Aorta (tissue), 5 donors: ENCODE measurements at regions not wholly inside any gene's neighbourhood (a gene's known extent, or its start where the extent isn't known, plus 50 kb on each side); places are given as distances from the start of the nearest gene placed in this dataset.

Source experiments
- ATAC-seq: fragments of 200-7000 bp; cut with Tn5 transposase; one replicate; pipeline ENCODE4 v1.9.1; 2022; ENCODE audit warnings: moderate library complexity; ENCODE audit not compliant: low FRiP score
- DNase-seq, 2 donors: peaks; one replicate each; pipeline ENCODE4 v3.0.0-alpha.2; 2020
- H3K27ac ChIP-seq, 2 donors: one replicate each; pipeline ENCODE4 v1.5.1; 2013; ENCODE audit warnings: low read length in 2 of 2, mild to moderate bottlenecking in 2 of 2, moderate library complexity in 2 of 2, control low read depth in 1 of 2, inconsistent platforms in 1 of 2, low read depth in 1 of 2
- H3K27me3 ChIP-seq, 2 donors: one replicate each; pipeline ENCODE4 v1.6.1; 2013; ENCODE audit warnings: control low read depth in 1 of 2, low read length in 1 of 2, mild to moderate bottlenecking in 1 of 2, moderate library complexity in 1 of 2; ENCODE audit not compliant: insufficient read depth in 2 of 2, control insufficient read depth in 1 of 2
- H3K36me3 ChIP-seq, 2 donors: one replicate each; pipeline ENCODE4 v1.6.1; 2013; ENCODE audit warnings: control low read depth in 1 of 2, low read length in 1 of 2, mild to moderate bottlenecking in 1 of 2; ENCODE audit not compliant: insufficient read depth in 2 of 2, control insufficient read depth in 1 of 2
- H3K4me1 ChIP-seq, 2 donors: one replicate each; pipeline ENCODE4 v1.6.1; 2013; ENCODE audit warnings: low read length in 2 of 2, control low read depth in 1 of 2, mild to moderate bottlenecking in 1 of 2, moderate library complexity in 1 of 2; ENCODE audit not compliant: insufficient read depth in 2 of 2, control insufficient read depth in 1 of 2
- H3K4me3 ChIP-seq, 2 donors: one replicate each; pipeline ENCODE4 v1.5.1; 2013; ENCODE audit warnings: low read length in 2 of 2, control low read depth in 1 of 2, mild to moderate bottlenecking in 1 of 2
- H3K9me3 ChIP-seq: one replicate; pipeline ENCODE4 v1.6.1; 2013; ENCODE audit warnings: mild to moderate bottlenecking, low read length; ENCODE audit not compliant: control insufficient read depth
- WGBS, 2 donors: extraction: QIAGEN DNeasy Blood & Tissue Kit; methylation state at CpG; one replicate each; pipeline ENCODE4 v1.1.7; 2013; 5-methylcytosine and 5-hydroxymethylcytosine counted together
- intact Hi-C, 2 donors: fragments of 100-400 bp; cut with DNase I; formaldehyde crosslinking; loops; one replicate each; pipeline versions ENCODE4 v1.14.2 to v1.15.0; 2022
- donor health status: healthy with polysubstance abuse.
- donor health status: Bipolar disorder and iron deficiency.
- donor health status: DM: no; HTN: no; CAD: no.
- donor health status: DM: no; HTN: no; CAD: no.
- donor health status: DM: yes; HTN: yes; CAD: no.

DNA sequence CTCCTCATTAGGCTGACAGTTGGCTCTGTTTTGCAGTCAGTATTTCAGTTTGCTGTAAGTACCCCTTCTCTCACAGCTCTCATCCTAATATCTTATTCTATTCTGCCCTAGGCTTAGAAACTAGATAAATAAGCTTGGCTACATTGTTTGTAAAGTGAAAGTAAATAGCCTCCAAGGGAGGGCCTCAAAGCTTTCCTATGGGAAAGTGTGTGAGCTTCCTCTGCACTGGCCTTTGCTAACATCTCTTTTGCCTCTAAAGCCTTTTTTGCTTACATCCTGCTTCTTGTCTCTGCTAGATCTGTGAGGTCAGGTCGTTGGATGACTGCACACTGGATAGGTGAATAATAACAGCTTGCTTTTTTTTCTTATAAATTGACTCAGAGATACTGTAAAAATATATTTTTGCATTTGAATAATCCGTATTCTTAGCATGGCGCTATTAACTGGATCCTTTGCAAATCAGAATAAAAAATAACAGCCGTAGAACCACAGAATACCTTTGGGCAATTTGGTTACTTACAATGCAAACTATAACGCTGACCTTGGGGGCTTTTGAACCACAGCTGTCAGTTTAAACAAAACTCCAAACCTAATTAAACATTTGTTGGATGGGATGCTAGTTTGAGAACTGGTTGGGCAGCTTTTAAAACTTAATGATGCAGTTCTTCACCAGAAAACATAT is 55.1 kb downstream of the TTC6 start:
- no peak for ATAC-seq
- no peaks in the 10 kb centered on the region for H3K27me3 ChIP-seq
- no peak overlapping the region for H3K27ac ChIP-seq
- no peaks in the 10 kb centered on the region for H3K36me3 ChIP-seq
- intact Hi-C loops, result no loop called here
- H3K9me3 ChIP-seq, result no peaks in the 10 kb centered on the region
- 55 to 60% methylated on average over 5 of the region's 5 CpGs for WGBS, 2 donors
- no peak overlapping the region for H3K4me3 ChIP-seq
- no peaks in the 10 kb centered on the region for H3K4me1 ChIP-seq
- DNase-seq, result no peak

- ATAC-seq (no peak), DNase-seq (no peak)
- H3K36me3 ChIP-seq, result no peaks in the 10 kb centered on the region
- intact Hi-C loops, result no loop called here
- no peaks in the 10 kb centered on the region for H3K9me3 ChIP-seq
- no peak overlapping the region for H3K27ac ChIP-seq
- H3K27me3 ChIP-seq, result no peaks in the 10 kb centered on the region
- 91 to 93% methylated on average over 4 of the region's 4 CpGs for WGBS, 2 donors
- H3K4me1 ChIP-seq, result no peaks in the 10 kb centered on the region
- no peak overlapping the region for H3K4me3 ChIP-seq
These were observed 56.6 kb downstream of the TTC6 start for GRCh38 chr14:37652042-37652441.

DNA sequence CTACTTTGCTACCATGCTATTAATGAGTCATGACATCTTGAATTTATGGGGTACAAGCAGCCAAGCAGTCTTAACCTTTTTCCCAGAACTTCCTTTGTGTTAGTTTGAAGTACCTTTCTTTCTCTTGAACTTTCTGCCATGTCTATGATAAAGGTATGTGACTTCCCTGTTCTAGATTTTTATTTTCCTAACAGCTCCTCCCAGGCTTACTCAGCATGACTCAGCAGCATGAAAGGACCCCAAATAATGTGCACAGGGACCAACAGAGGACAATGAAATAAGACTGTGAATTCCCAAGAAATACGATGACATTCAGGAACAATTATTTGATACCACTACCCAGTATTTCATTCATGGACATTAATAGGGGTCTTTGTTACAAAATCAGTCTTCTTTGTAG is 60.0 kb downstream of the TTC6 start:
- no peaks in the 10 kb centered on the region for H3K27me3 ChIP-seq
- H3K9me3 ChIP-seq, result no peaks in the 10 kb centered on the region
- intact Hi-C loops, result no loop called here
- H3K4me1 ChIP-seq, result no peaks in the 10 kb centered on the region
- ATAC-seq, result no peak
- no peak overlapping the region for H3K27ac ChIP-seq
- H3K4me3 ChIP-seq, result no peak overlapping the region
- no peaks in the 10 kb centered on the region for H3K36me3 ChIP-seq
- WGBS, 2 donors, result 86 to 88% methylated on average over 1 of the region's 1 CpG
- DNase-seq, result no peak

DNA sequence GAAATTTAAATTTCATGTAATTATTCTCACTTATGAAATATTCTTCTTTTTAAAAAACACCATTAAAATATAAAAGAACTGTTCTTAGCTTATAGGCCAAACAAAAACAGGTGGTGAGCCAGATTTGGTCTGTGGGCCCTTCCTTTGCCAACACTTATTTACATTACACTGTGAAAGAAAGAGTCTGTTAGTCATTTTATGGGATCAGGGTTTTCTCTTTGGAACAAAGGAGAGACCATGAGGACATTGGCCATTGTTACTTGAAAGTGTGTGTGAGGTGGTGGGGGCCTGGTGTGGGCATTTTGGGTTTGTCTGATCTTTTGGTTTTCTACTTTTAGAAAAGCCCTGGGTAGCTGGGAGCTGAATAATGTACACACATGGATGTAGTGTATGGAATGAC is 62.7 kb downstream of the TTC6 start:
- no peaks in the 10 kb centered on the region for H3K27me3 ChIP-seq
- no peaks in the 10 kb centered on the region for H3K9me3 ChIP-seq
- intact Hi-C loops, result no loop called here
- no peaks in the 10 kb centered on the region for H3K36me3 ChIP-seq
- H3K4me3 ChIP-seq, result no peak overlapping the region
- no peaks in the 10 kb centered on the region for H3K4me1 ChIP-seq
- no peak overlapping the region for H3K27ac ChIP-seq
- no peak for ATAC-seq
- DNase-seq, result no peak

DNA sequence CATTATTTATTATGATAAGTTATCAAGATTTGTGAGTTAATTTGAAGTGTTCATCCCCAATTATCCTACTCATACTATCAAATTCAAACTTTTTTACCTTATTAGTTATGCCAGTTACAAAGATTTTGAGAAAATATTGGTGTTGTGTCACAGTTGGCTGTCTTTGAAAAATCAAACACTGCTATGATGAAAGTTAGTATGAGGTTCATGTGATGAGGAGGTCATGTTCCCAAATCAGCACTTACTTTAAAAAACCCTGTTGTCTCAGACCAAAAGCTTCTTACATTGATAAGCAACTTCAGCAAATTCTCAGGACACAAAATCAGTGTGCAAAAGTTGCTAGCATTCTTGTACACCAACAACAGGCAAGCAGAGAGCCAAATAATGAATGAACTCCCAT is 68.1 kb downstream of the TTC6 start:
- H3K4me1 ChIP-seq, result no peaks in the 10 kb centered on the region
- H3K4me3 ChIP-seq, result no peak overlapping the region
- no peak overlapping the region for H3K27ac ChIP-seq
- intact Hi-C loops, result no loop called here
- no peaks in the 10 kb centered on the region for H3K27me3 ChIP-seq
- DNase-seq (no peak), ATAC-seq (no peak)
- no peaks in the 10 kb centered on the region for H3K36me3 ChIP-seq
- H3K9me3 ChIP-seq, result no peaks in the 10 kb centered on the region

GRCh38 chr14:37665479-37665878 is 70.0 kb downstream of the TTC6 start:
- ATAC-seq, result no peak
- Histone ChIP-seq H3K36me3 (no peaks in the 10 kb centered on the region), H3K9me3 (no peaks in the 10 kb centered on the region), H3K27me3 (no peaks in the 10 kb centered on the region), H3K27ac (no peak overlapping the region), H3K4me1 (no peaks in the 10 kb centered on the region), H3K4me3 (no peak overlapping the region)
- DNase-seq, result no peak
- intact Hi-C loops, result no loop called here
- 83 to 85% methylated on average over 4 of the region's 4 CpGs for WGBS, 2 donors

GRCh38 chr14:37665951-37666350 is 70.5 kb downstream of the TTC6 start:
- no peak overlapping the region for H3K4me3 ChIP-seq
- no peaks in the 10 kb centered on the region for H3K9me3 ChIP-seq
- intact Hi-C loops, result no loop called here
- no peaks in the 10 kb centered on the region for H3K27me3 ChIP-seq
- no peaks in the 10 kb centered on the region for H3K4me1 ChIP-seq
- WGBS, 2 donors, result 73 to 88% methylated on average over 1 of the region's 1 CpG
- no peak for DNase-seq
- no peak overlapping the region for H3K27ac ChIP-seq
- ATAC-seq, result no peak
- H3K36me3 ChIP-seq, result no peaks in the 10 kb centered on the region

DNA sequence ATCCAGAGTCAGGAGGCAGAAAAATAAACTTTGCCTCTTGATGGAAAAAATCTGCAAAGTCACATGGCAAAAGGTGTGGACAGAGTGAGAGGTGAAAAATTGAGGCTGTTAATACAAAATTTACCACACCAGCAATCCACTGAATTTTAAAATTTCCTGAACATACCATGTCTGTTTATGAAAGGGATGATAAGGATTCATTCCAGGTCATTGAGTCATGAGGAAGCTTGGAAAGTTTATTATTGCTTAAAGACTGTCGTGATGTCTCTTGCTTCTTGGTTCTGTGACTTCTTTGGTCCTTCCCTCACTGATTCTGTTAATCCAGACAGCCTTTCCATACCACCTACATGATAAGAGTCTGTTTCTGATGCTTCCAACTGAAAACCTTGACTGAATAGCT is 73.2 kb downstream of the TTC6 start:
- ATAC-seq (no peak), DNase-seq (no peak)
- Histone ChIP-seq H3K36me3 (no peaks in the 10 kb centered on the region), H3K4me1 (peaks cover 0 to 2% of the 10 kb centered on the region in 2 donors), H3K4me3 (no peak overlapping the region), H3K27ac (no peak overlapping the region), H3K9me3 (no peaks in the 10 kb centered on the region), H3K27me3 (no peaks in the 10 kb centered on the region)
- 31 to 34% methylated on average over 1 of the region's 1 CpG for WGBS, 2 donors
- intact Hi-C loops, result no loop called here

- 47 to 48% methylated on average over 3 of the region's 3 CpGs for WGBS, 2 donors
- Histone ChIP-seq H3K4me1 (peaks cover 0 to 2% of the 10 kb centered on the region in 2 donors), H3K9me3 (no peaks in the 10 kb centered on the region), H3K27me3 (no peaks in the 10 kb centered on the region), H3K36me3 (no peaks in the 10 kb centered on the region), H3K27ac (no peak overlapping the region), H3K4me3 (no peak overlapping the region)
- no peak for ATAC-seq
- intact Hi-C loops, result no loop called here
- no peak for DNase-seq
These were observed 73.8 kb downstream of the TTC6 start for GRCh38 chr14:37669242-37669641.
